ENCODE measurements at regions not wholly inside any gene's neighbourhood (a gene's known extent, or its start where the extent isn't known, plus 50 kb on each side); places are given as distances from the start of the nearest gene placed in this dataset.

GRCh38 chr2:65664931-65665330, 232.5 kb upstream of the SPRED2 start:
- H3K27me3 ChIP-seq: no peaks in the 10 kb centered on the region
- 95% methylated on average over 2 of the region's 2 CpGs; no CpG with 5 or more reads in 1 of the 2 donors for WGBS, 2 donors (ENCODE audit: low coverage in 1 of 2)
- in situ Hi-C loops (cut with MboI; ENCODE audit: low pct_ligation_motif_present in 1 of 4, low pct_unique_long_range_greater_than_20kb in 1 of 4, low sequenced_read_pairs in 3 of 4): no loop called here

GRCh38 chr2:65663831-65664407, 231.5 kb upstream of the SPRED2 start:
- peak overlapping the region in 3 of 4 donors; percentile 52 to 73 (median 67) for H3K27ac ChIP-seq
- in situ Hi-C loops (cut with MboI; ENCODE audit: low pct_ligation_motif_present in 1 of 4, low pct_unique_long_range_greater_than_20kb in 1 of 4, low sequenced_read_pairs in 3 of 4): no loop called here
- H3K4me3 ChIP-seq: no peak overlapping the region
- peaks cover 3 to 9% of the 10 kb centered on the region in 2 donors for H3K9me3 ChIP-seq
- no peaks in the 10 kb centered on the region for H3K36me3 ChIP-seq
- no peaks in the 10 kb centered on the region for H3K27me3 ChIP-seq
- 69 to 75% methylated on average over 6 of the region's 6 CpGs for WGBS, 2 donors (ENCODE audit: low coverage in 1 of 2)
- TF ChIP-seq POLR2AphosphoS5 (IDR thresholded peaks at IDR 0.05) (peak in 1 of 3 donors; percentile 13), POLR2A (IDR thresholded peaks at IDR 0.05) (no peak), EP300 (IDR thresholded peaks at IDR 0.05; ENCODE audit: low read depth) (no peak), CTCF (IDR thresholded peaks at IDR 0.05) (no peak)
- H3K4me1 ChIP-seq: peaks cover 17 to 34% (median 28%) of the 10 kb centered on the region in 4 donors
- intact Hi-C loops (cut with DNase I; ENCODE audit: low total_unique reads): no loop called here
- no peak for DNase-seq

More at GRCh38 chr2:65664931-65665330, 232.5 kb upstream of the SPRED2 start:
- no peak for DNase-seq
- intact Hi-C loops (cut with DNase I; ENCODE audit: low total_unique reads): no loop called here
- Histone ChIP-seq H3K4me1 (peaks cover 17 to 34% (median 28%) of the 10 kb centered on the region in 4 donors), H3K9me3 (peaks cover 5 to 12% of the 10 kb centered on the region in 2 donors), H3K4me3 (no peak overlapping the region), H3K27ac (no peak overlapping the region), H3K36me3 (no peaks in the 10 kb centered on the region)
- no peak for TF ChIP-seq POLR2A (IDR thresholded peaks at IDR 0.05)
- no peak for TF ChIP-seq CTCF (IDR thresholded peaks at IDR 0.05)
- no peak for TF ChIP-seq EP300 (IDR thresholded peaks at IDR 0.05; ENCODE audit: low read depth)
- TF ChIP-seq POLR2AphosphoS5 (IDR thresholded peaks at IDR 0.05): no peak

GRCh38 chr2:65662654-65663432, 230.4 kb upstream of the SPRED2 start:
- H3K4me3 ChIP-seq: peak overlapping the region in 1 of 4 donors; percentile 15

More at GRCh38 chr2:65662654-65663432, 230.4 kb upstream of the SPRED2 start:
- H3K27ac ChIP-seq: peak overlapping the region; percentile 50 to 73 (median 60)
- TF ChIP-seq POLR2AphosphoS5 (IDR thresholded peaks at IDR 0.05) (peak; percentile 49 to 72 (median 72)), CTCF (IDR thresholded peaks at IDR 0.05) (no peak), EP300 (IDR thresholded peaks at IDR 0.05; ENCODE audit: low read depth) (peak; percentile 1)
- no peaks in the 10 kb centered on the region for H3K27me3 ChIP-seq
- peak; percentile 15 for DNase-seq
- in situ Hi-C loops (cut with MboI; ENCODE audit: low pct_ligation_motif_present in 1 of 4, low pct_unique_long_range_greater_than_20kb in 1 of 4, low sequenced_read_pairs in 3 of 4) (no loop called here), intact Hi-C loops (cut with DNase I; ENCODE audit: low total_unique reads) (no loop called here)
- H3K9me3 ChIP-seq: no peaks in the 10 kb centered on the region
- WGBS, 2 donors (ENCODE audit: low coverage in 1 of 2): 28 to 34% methylated on average over 10 to 17 of the region's 17 CpGs
- H3K36me3 ChIP-seq: no peaks in the 10 kb centered on the region
- peaks cover 17 to 34% (median 28%) of the 10 kb centered on the region in 4 donors for H3K4me1 ChIP-seq
